Esophagus squamous epithelium (tissue), 4 donors: ENCODE measurements at regions not wholly inside any gene's neighbourhood (a gene's known extent, or its start where the extent isn't known, plus 50 kb on each side); places are given as distances from the start of the nearest gene placed in this dataset.
"Not testable (repeated sequence)": the region's sequence is repeated elsewhere in the genome, so short reads cannot be mapped to it uniquely, and the experiment has no call there.

Source experiments
- CTCF ChIP-seq, 6 experiments: fragments of 450-650 bp in 4 of 6; fragments of 200-600 bp in 2 of 6; sonication (generic) in 2 of 6; IDR thresholded peaks; one replicate each; pipeline ENCODE4 v1.5.1; 2016 to 2019; ENCODE audit warnings: antibody characterized with exemption in 6 of 6, mild to moderate bottlenecking in 4 of 6, moderate library complexity in 4 of 6
- POLR2A ChIP-seq, 4 donors: fragments of 450-650 bp; IDR thresholded peaks; one replicate each; pipeline ENCODE4 v1.6.1; 2017; ENCODE audit warnings: antibody characterized with exemption in 4 of 4, mild to moderate bottlenecking in 4 of 4, moderate library complexity in 3 of 4

- TF ChIP-seq CTCF, POLR2A (IDR thresholded peaks at IDR 0.05): not testable (repeated sequence)
Measured at GRCh38 chr6:80485494-80485893, 379.0 kb downstream of the BCKDHB start.
